Adipocyte (in vitro differentiated cells): ENCODE measurements at regions not wholly inside any gene's neighbourhood (a gene's known extent, or its start where the extent isn't known, plus 50 kb on each side); places are given as distances from the start of the nearest gene placed in this dataset.

Experiments used
- DNase-seq: peaks from one replicate; pipeline ENCODE4 v3.0.0-alpha.2; 2015; ENCODE audit warnings: low read depth
- H3K27me3 ChIP-seq: replicated peaks from 2 replicates; pipeline ENCODE4 v1.7.0; 2013; ENCODE audit warnings: mild to moderate bottlenecking, low read length, moderate library complexity; ENCODE audit not compliant: control insufficient read depth, insufficient read depth
- H3K36me3 ChIP-seq: 2 replicates; pipeline ENCODE4 v1.7.0; 2013; ENCODE audit warnings: low read length, mild to moderate bottlenecking, moderate library complexity; ENCODE audit not compliant: control insufficient read depth, insufficient read depth, severe bottlenecking
- H3K4me1 ChIP-seq: 2 replicates; pipeline ENCODE4 v1.7.0; 2013; ENCODE audit warnings: mild to moderate bottlenecking, low read length, moderate library complexity; ENCODE audit not compliant: control insufficient read depth, insufficient read depth
- H3K4me3 ChIP-seq: 2 replicates; pipeline ENCODE4 v1.7.0; 2013; ENCODE audit warnings: mild to moderate bottlenecking, low read length, moderate library complexity
- H3K9ac ChIP-seq: 2 replicates; pipeline ENCODE4 v1.7.0; 2013; ENCODE audit warnings: mild to moderate bottlenecking, low read length, moderate library complexity
- H3K9me3 ChIP-seq: 2 replicates; pipeline ENCODE4 v1.7.0; 2013; ENCODE audit warnings: mild to moderate bottlenecking, low read length, moderate library complexity; ENCODE audit not compliant: control insufficient read depth

DNA sequence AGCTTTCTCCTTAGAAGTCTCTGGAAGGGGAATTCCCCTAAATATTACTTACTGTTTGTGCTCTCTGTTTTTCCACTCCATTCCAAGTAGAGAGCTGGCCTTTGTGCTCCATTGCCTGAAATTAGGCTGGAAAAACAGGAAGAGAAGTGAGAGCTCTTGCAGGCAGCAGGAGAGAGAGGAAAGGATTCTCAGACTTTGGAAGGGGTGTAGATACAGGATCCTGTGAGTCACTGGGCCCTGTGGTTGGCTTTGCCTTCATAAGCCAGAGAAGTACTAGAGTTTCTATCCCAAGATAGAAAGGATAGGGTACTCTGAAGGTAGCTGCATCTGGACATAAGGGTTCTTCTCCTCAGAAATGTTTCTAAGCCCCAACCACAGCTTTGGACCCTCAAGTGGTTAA, 188.9 kb downstream of the CMPK2 start:
- no peak overlapping the region for H3K9ac ChIP-seq
- H3K4me1 ChIP-seq = no peaks in the 10 kb centered on the region
- H3K4me3 ChIP-seq = no peak overlapping the region
- H3K9me3 ChIP-seq = no peaks in the 10 kb centered on the region
- no peaks in the 10 kb centered on the region for H3K36me3 ChIP-seq
- H3K27me3 ChIP-seq = no peaks in the 10 kb centered on the region
- DNase-seq = peak; percentile 11

GRCh38 chr2:6679471-6679870, 186.2 kb downstream of the CMPK2 start:
- Histone ChIP-seq H3K4me3 (no peak overlapping the region), H3K9me3 (no peaks in the 10 kb centered on the region), H3K4me1 (no peaks in the 10 kb centered on the region), H3K36me3 (no peaks in the 10 kb centered on the region), H3K9ac (no peak overlapping the region), H3K27me3 (no peaks in the 10 kb centered on the region)
- no peak for DNase-seq

DNA sequence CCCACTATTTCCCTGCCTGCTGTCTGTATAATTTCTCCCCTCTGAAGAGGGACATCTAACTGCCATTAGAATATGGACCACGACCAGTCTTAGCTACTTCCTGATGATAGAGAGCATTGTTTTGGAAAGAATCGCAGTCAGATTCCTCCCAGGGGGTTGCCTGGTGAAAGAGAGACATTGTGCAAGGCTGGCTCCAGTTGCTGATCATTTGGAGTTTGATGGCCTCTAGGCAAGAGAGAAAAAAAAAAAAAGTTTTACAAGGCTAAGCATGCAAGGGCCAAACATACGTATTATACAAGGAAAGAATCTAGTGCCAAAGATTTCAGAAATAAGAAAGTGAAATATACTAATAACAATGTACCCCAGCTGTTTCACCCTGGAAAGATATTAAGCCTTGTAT, 182.2 kb downstream of the CMPK2 start:
- no peak for DNase-seq
- Histone ChIP-seq H3K4me1 (no peaks in the 10 kb centered on the region), H3K36me3 (no peaks in the 10 kb centered on the region), H3K4me3 (no peak overlapping the region), H3K9ac (no peak overlapping the region), H3K9me3 (no peaks in the 10 kb centered on the region), H3K27me3 (no peaks in the 10 kb centered on the region)

DNA sequence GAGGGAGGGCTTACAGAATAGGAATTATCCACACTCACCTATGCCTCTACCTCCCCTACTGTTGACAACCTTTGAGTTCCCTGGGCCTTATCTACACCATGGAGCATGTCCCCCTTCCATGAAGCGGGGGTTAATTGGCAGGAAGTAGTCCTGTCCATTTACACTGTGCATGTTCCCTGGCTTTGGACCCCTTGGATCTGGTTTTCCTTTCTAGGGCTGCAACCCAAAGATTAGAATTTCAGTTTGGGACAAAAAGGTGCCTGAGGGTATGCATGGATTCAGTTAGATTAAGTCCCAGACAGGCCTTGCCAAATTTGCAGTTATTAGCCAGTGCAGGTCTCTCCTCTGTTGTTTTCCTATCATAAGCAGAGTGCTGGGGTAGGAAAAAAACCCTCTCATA, 180.3 kb downstream of the CMPK2 start:
- Histone ChIP-seq H3K9me3 (no peaks in the 10 kb centered on the region), H3K36me3 (no peaks in the 10 kb centered on the region), H3K4me1 (no peaks in the 10 kb centered on the region), H3K9ac (no peak overlapping the region), H3K27me3 (no peaks in the 10 kb centered on the region), H3K4me3 (no peak overlapping the region)
- no peak for DNase-seq

- Histone ChIP-seq H3K27me3 (no peaks in the 10 kb centered on the region), H3K36me3 (no peaks in the 10 kb centered on the region), H3K9ac (no peak overlapping the region), H3K4me1 (no peaks in the 10 kb centered on the region), H3K9me3 (no peaks in the 10 kb centered on the region), H3K4me3 (no peak overlapping the region)
- DNase-seq = no peak
Measured at GRCh38 chr2:6692056-6692455, 173.7 kb downstream of the CMPK2 start.

DNA sequence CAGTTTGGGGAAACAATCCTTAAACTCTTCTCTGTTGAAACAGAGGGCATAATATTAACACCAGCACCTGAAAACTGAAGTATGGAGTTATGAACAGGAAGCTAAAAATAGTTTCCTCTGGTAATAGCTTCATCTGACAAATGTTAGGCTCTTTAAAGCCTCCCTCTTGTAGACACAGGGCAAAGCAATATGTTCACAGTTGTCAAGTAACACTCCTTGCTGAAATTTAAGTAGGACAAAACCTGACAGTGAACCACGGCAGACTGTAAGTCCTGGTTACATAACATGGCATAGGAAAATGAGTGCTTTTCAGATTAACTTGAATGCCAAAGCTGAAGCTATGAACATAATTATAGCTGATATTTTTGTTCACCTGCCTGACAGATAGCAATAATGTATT, 172.9 kb downstream of the CMPK2 start:
- no peak overlapping the region for H3K9ac ChIP-seq
- no peak overlapping the region for H3K4me3 ChIP-seq
- no peak for DNase-seq
- no peaks in the 10 kb centered on the region for H3K27me3 ChIP-seq
- H3K9me3 ChIP-seq = no peaks in the 10 kb centered on the region
- H3K36me3 ChIP-seq = no peaks in the 10 kb centered on the region
- no peaks in the 10 kb centered on the region for H3K4me1 ChIP-seq

DNA sequence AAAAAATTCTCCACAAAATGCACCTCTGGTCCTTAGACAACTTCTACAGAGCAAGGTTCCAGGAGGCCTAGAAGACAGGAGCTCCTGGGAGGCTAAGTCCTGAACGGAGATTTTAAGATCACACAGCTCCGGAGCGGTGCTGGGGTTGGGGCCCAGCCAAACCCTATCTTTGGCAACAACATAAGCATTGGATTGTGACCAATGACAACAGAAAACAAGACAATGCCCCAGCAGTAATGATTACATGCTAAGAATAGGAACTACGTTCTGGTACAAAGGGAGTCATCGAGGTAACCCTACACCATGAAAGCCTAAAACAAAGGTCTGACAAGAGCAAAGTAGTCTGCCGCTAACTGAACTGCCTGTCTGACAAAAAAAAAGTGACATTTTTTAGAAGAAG, 171.2 kb downstream of the CMPK2 start:
- no peaks in the 10 kb centered on the region for H3K9me3 ChIP-seq
- H3K4me3 ChIP-seq = no peak overlapping the region
- H3K36me3 ChIP-seq = no peaks in the 10 kb centered on the region
- no peak overlapping the region for H3K9ac ChIP-seq
- H3K4me1 ChIP-seq = no peaks in the 10 kb centered on the region
- no peaks in the 10 kb centered on the region for H3K27me3 ChIP-seq
- DNase-seq = no peak

GRCh38 chr2:6700335-6700734, 165.4 kb downstream of the CMPK2 start:
- peaks cover 24% of the 10 kb centered on the region for H3K9me3 ChIP-seq
- no peak for DNase-seq
- no peaks in the 10 kb centered on the region for H3K27me3 ChIP-seq
- no peak overlapping the region for H3K9ac ChIP-seq
- no peaks in the 10 kb centered on the region for H3K36me3 ChIP-seq
- H3K4me3 ChIP-seq = no peak overlapping the region
- no peaks in the 10 kb centered on the region for H3K4me1 ChIP-seq

DNA sequence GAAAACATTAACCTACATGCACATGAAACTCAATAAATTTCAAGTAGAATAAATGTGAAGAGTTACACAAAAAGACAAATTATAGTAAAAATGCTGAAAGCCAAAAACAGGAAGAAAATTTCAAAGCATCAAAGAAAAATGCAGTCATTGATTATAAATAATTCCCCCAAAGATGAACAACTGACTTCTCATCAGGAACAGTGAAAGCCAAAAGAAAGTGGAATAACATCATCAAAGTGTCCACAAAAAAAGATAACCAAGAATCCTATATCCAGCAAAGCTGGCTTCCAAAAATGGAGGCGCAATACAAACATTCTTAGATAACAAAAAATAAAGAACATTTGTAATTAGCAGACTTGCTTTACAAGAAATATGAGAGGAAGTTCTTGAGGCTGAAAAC, 161.6 kb downstream of the CMPK2 start:
- DNase-seq = no peak
- Histone ChIP-seq H3K27me3 (no peaks in the 10 kb centered on the region), H3K4me1 (no peaks in the 10 kb centered on the region), H3K4me3 (no peak overlapping the region), H3K36me3 (no peaks in the 10 kb centered on the region), H3K9me3 (peaks cover 33% of the 10 kb centered on the region), H3K9ac (no peak overlapping the region)

GRCh38 chr2:6721395-6721794, 144.3 kb downstream of the CMPK2 start:
- no peak overlapping the region for H3K4me3 ChIP-seq
- H3K4me1 ChIP-seq = no peaks in the 10 kb centered on the region
- no peak for DNase-seq

DNA sequence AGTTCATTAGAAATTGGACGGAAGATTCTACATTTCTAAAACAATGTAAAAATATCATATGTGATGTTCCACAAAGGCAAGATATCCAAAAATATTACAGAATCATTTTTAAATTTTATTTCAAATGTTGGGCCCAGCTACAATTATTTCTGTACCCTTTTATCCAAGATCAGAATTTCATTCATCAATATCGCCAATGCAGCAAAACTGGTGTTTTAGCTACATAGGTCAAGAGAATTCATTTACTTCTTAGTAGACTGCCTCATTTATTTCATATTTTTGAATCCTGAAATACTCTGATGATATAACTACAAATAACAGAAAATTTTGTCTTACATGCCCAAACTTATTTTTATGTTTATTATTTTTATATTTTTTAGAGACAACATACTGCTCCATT, 143.1 kb downstream of the CMPK2 start:
- no peaks in the 10 kb centered on the region for H3K9me3 ChIP-seq

More at GRCh38 chr2:6721395-6721794, 144.3 kb downstream of the CMPK2 start:
- no peaks in the 10 kb centered on the region for H3K36me3 ChIP-seq
- no peaks in the 10 kb centered on the region for H3K27me3 ChIP-seq
- no peaks in the 10 kb centered on the region for H3K9me3 ChIP-seq
- H3K9ac ChIP-seq = no peak overlapping the region

DNA sequence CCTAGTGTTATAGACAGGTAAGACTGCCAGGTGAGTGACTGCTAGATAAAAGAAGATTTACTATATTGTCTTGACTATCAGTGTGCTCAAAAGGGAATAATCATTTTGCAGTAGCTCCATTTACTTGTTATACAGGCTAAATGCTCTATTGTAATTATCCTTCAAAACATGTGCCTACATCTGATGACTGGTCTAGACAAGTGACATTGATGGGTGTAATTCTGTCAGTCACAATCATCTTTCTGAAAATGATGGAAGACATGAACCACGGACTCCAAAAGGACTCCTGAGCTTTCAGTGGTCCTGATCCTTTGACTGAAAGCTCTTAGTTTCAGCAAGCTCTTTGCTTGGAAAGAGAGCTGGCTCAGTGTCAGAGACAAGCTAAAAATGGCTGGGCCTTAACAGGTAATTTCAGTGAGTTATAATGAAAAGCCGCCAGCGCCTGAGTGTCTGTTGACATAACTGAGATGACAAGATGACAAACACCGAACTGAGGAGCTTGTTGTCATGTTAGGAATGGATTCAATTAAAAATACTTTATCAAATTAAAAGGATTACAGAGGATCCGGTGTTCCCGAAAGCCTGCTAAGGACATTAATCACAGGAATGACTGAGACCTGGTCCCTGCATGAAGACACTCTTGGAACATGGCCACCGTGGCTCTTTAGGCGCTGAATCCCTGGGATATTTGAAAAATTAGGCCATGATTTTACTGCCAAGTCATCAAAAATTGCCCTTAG, 141.7 kb downstream of the CMPK2 start:
- no peaks in the 10 kb centered on the region for H3K9me3 ChIP-seq
- DNase-seq = peak; percentile 77
- no peak overlapping the region for H3K4me3 ChIP-seq
- H3K27me3 ChIP-seq = no peaks in the 10 kb centered on the region
- no peaks in the 10 kb centered on the region for H3K4me1 ChIP-seq
- no peaks in the 10 kb centered on the region for H3K36me3 ChIP-seq
- H3K9ac ChIP-seq = no peak overlapping the region

More for the DNA sequence above, 143.1 kb downstream of the CMPK2 start:
- H3K27me3 ChIP-seq = no peaks in the 10 kb centered on the region
- no peaks in the 10 kb centered on the region for H3K4me1 ChIP-seq
- H3K9ac ChIP-seq = no peak overlapping the region
- DNase-seq = no peak
- H3K4me3 ChIP-seq = no peak overlapping the region
- no peaks in the 10 kb centered on the region for H3K36me3 ChIP-seq
